ENCODE measurements at regions not wholly inside any gene's neighbourhood (a gene's known extent, or its start where the extent isn't known, plus 50 kb on each side); places are given as distances from the start of the nearest gene placed in this dataset.

DNA sequence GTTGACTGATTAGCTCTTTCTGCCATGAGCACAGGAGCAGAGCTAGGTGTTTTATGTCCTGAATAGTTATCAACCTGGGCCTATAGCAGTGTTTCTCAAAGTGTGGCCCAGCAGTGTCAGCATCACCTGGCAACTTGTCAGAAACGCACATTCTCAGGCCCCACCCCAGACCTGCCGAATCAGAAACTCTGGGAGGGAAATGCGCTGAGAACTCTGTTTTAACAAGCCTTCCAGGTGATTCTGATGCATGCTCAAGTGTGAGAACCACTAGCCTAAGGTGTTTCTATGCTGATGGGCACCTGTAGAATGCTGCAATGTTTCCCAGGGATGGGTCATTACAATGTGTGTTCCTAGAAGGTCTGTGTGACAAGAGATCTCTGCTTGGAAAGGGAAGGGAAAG lies 257.5 kb downstream of the MID1IP1 start:
- no peak for TF ChIP-seq EP300 (conservative IDR thresholded peaks at IDR 0.05; ENCODE audit: poor library complexity, severe bottlenecking)
- no peak for TF ChIP-seq TAF1 (IDR thresholded peaks at IDR 0.05; ENCODE audit: low read depth)
- Histone ChIP-seq H3K9me2 (ENCODE audit: insufficient read depth, low read length) (no peaks in the 10 kb centered on the region), H3K9me3 (ENCODE audit: low read length) (no peaks in the 10 kb centered on the region), H3F3A (ENCODE audit: insufficient read depth, low read length, poor library complexity, severe bottlenecking) (no peaks in the 10 kb centered on the region), H3K79me2 (replicated peaks; ENCODE audit: insufficient read depth, low read length) (no peaks in the 10 kb centered on the region), H3K4me2 (ENCODE audit: low read length) (no peak overlapping the region), H4K20me1 (ENCODE audit: insufficient read depth) (no peaks in the 10 kb centered on the region), H3K9ac (ENCODE audit: low read length) (no peak overlapping the region), H3K27me3 (ENCODE audit: insufficient read depth, low read depth, low read length) (no peaks in the 10 kb centered on the region), H3K27ac (ENCODE audit: low read length) (no peak overlapping the region), H3K36me3 (ENCODE audit: insufficient read depth, low read length) (no peaks in the 10 kb centered on the region), H3K4me3 (ENCODE audit: low read length) (no peak overlapping the region), H2AFZ (ENCODE audit: low read depth, low read length) (no peak overlapping the region)

DNA sequence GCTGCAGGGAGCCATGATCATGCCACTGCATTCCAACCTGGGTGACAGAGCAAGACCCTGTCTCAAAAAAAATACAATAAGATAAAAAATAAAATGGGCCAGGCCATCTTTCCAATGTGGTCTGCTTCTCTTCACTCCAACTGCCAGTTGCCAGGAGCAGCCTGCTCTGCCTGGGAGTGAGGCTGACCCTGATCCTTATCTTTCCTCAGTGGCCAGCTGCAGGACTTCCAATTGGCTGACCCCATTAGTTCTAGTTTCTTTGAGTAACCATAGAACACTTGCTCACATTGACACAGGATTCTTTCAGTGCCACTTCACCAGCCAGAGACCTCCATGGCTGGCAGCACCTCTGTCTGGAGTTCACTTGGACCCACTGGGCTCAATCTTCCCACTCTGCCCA lies 258.6 kb downstream of the MID1IP1 start:
- no peak overlapping the region for H3K4me3 ChIP-seq (ENCODE audit: low read length)
- no peak overlapping the region for H3K4me2 ChIP-seq (ENCODE audit: low read length)
- H4K20me1 ChIP-seq (ENCODE audit: insufficient read depth): no peaks in the 10 kb centered on the region
- H3K9ac ChIP-seq (ENCODE audit: low read length): no peak overlapping the region
- H3K9me3 ChIP-seq (ENCODE audit: low read length): no peaks in the 10 kb centered on the region
- TF ChIP-seq REST (IDR thresholded peaks at IDR 0.05; ENCODE audit: borderline replicate concordance) (no peak), TAF1 (IDR thresholded peaks at IDR 0.05; ENCODE audit: low read depth) (no peak), SMC3 (conservative IDR thresholded peaks at IDR 0.05; ENCODE audit: poor library complexity) (no peak), EZH2 (IDR thresholded peaks at IDR 0.05; ENCODE audit: borderline replicate concordance, insufficient read depth, low read length, poor library complexity, severe bottlenecking) (no peak), POLR2AphosphoS5 (IDR thresholded peaks at IDR 0.05) (no peak), EP300 (conservative IDR thresholded peaks at IDR 0.05; ENCODE audit: poor library complexity, severe bottlenecking) (no peak), MXI1 (conservative IDR thresholded peaks at IDR 0.05; ENCODE audit: poor library complexity, severe bottlenecking) (no peak), RAD21 (conservative IDR thresholded peaks at IDR 0.05) (no peak)
- TF ChIP-seq, protein P1, sequence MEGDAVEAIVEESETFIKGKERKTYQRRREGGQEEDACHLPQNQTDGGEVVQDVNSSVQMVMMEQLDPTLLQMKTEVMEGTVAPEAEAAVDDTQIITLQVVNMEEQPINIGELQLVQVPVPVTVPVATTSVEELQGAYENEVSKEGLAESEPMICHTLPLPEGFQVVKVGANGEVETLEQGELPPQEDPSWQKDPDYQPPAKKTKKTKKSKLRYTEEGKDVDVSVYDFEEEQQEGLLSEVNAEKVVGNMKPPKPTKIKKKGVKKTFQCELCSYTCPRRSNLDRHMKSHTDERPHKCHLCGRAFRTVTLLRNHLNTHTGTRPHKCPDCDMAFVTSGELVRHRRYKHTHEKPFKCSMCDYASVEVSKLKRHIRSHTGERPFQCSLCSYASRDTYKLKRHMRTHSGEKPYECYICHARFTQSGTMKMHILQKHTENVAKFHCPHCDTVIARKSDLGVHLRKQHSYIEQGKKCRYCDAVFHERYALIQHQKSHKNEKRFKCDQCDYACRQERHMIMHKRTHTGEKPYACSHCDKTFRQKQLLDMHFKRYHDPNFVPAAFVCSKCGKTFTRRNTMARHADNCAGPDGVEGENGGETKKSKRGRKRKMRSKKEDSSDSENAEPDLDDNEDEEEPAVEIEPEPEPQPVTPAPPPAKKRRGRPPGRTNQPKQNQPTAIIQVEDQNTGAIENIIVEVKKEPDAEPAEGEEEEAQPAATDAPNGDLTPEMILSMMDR (IDR thresholded peaks at IDR 0.05; ENCODE audit: poor library complexity, severe bottlenecking): no peak
- H3K9me2 ChIP-seq (ENCODE audit: insufficient read depth, low read length): no peaks in the 10 kb centered on the region
- H3K79me2 ChIP-seq (replicated peaks; ENCODE audit: insufficient read depth, low read length): no peaks in the 10 kb centered on the region
- H2AFZ ChIP-seq (ENCODE audit: low read depth, low read length): no peak overlapping the region
- H3K27me3 ChIP-seq (ENCODE audit: insufficient read depth, low read depth, low read length): no peaks in the 10 kb centered on the region
- H3K27ac ChIP-seq (ENCODE audit: low read length): no peak overlapping the region
- H3F3A ChIP-seq (ENCODE audit: insufficient read depth, low read length, poor library complexity, severe bottlenecking): no peaks in the 10 kb centered on the region
- no peaks in the 10 kb centered on the region for H3K36me3 ChIP-seq (ENCODE audit: insufficient read depth, low read length)

GRCh38 chrX:39063037-39063436 lies 261.8 kb downstream of the MID1IP1 start:
- H3K36me3 ChIP-seq (ENCODE audit: insufficient read depth, low read length): no peaks in the 10 kb centered on the region
- H3K27ac ChIP-seq (ENCODE audit: low read length): no peak overlapping the region

More at GRCh38 chrX:39063037-39063436, 261.8 kb downstream of the MID1IP1 start:
- H2AFZ ChIP-seq (ENCODE audit: low read depth, low read length): no peak overlapping the region
- no peak overlapping the region for H3K9ac ChIP-seq (ENCODE audit: low read length)
- H3K79me2 ChIP-seq (replicated peaks; ENCODE audit: insufficient read depth, low read length): no peaks in the 10 kb centered on the region
- H3K4me3 ChIP-seq (ENCODE audit: low read length): no peak overlapping the region
- no peaks in the 10 kb centered on the region for H3K9me3 ChIP-seq (ENCODE audit: low read length)
- no peaks in the 10 kb centered on the region for H3K27me3 ChIP-seq (ENCODE audit: insufficient read depth, low read depth, low read length)
- H3K9me2 ChIP-seq (ENCODE audit: insufficient read depth, low read length): no peaks in the 10 kb centered on the region
- H3K4me2 ChIP-seq (ENCODE audit: low read length): no peak overlapping the region
- no peaks in the 10 kb centered on the region for H4K20me1 ChIP-seq (ENCODE audit: insufficient read depth)
- H3F3A ChIP-seq (ENCODE audit: insufficient read depth, low read length, poor library complexity, severe bottlenecking): no peaks in the 10 kb centered on the region
- no peak for TF ChIP-seq EP300 (conservative IDR thresholded peaks at IDR 0.05; ENCODE audit: poor library complexity, severe bottlenecking)
